ENCODE measurements at regions not wholly inside any gene's neighbourhood (a gene's known extent, or its start where the extent isn't known, plus 50 kb on each side); places are given as distances from the start of the nearest gene placed in this dataset.
"Not testable (repeated sequence)": the region's sequence is repeated elsewhere in the genome, so short reads cannot be mapped to it uniquely, and the experiment has no call there.

GRCh38 chr16:77502448-77502847 lies 67.6 kb upstream of the ADAMTS18 start:
- Histone ChIP-seq H3K79me2 (ENCODE audit: low read length) (no peaks in the 10 kb centered on the region), H3K9me2 (replicated peaks; ENCODE audit: insufficient read depth, low read length) (no peaks in the 10 kb centered on the region), H2AFZ (ENCODE audit: low read length) (no peak overlapping the region), H3K9ac (ENCODE audit: low read length) (no peak overlapping the region), H3K9me3 (replicated peaks; ENCODE audit: insufficient read depth, low read length) (no peaks in the 10 kb centered on the region), H4K20me1 (ENCODE audit: insufficient read depth, low read length) (no peaks in the 10 kb centered on the region), H3K4me1 (ENCODE audit: low read length) (no peaks in the 10 kb centered on the region), H3K27ac (ENCODE audit: low read length) (no peak overlapping the region), H3K36me3 (replicated peaks; ENCODE audit: insufficient read depth, low read length) (no peaks in the 10 kb centered on the region), H3K27me3 (replicated peaks; ENCODE audit: insufficient read depth, low read length) (no peaks in the 10 kb centered on the region), H3K4me2 (ENCODE audit: low read depth, low read length) (no peak overlapping the region), H3K4me3 (ENCODE audit: low read length) (no peak overlapping the region), H3F3A (ENCODE audit: insufficient read depth, low read length) (no peaks in the 10 kb centered on the region)
- no peak for DNase-seq
- no peak for TF ChIP-seq EZH2phosphoT487 (IDR thresholded peaks at IDR 0.05; ENCODE audit: low read length)

- H4K20me1 ChIP-seq (ENCODE audit: insufficient read depth, low read length); H3K9ac ChIP-seq (ENCODE audit: low read length); H3K4me1 ChIP-seq (ENCODE audit: low read length); H3K79me2 ChIP-seq (ENCODE audit: low read length); H3F3A ChIP-seq (ENCODE audit: insufficient read depth, low read length); H3K27me3 ChIP-seq (replicated peaks; ENCODE audit: insufficient read depth, low read length); H3K4me3 ChIP-seq (ENCODE audit: low read length); H3K9me3 ChIP-seq (replicated peaks; ENCODE audit: insufficient read depth, low read length); H2AFZ ChIP-seq (ENCODE audit: low read length); H3K9me2 ChIP-seq (replicated peaks; ENCODE audit: insufficient read depth, low read length); DNase-seq; H3K27ac ChIP-seq (ENCODE audit: low read length); H3K4me2 ChIP-seq (ENCODE audit: low read depth, low read length); H3K36me3 ChIP-seq (replicated peaks; ENCODE audit: insufficient read depth, low read length): not testable (repeated sequence)
Observed at GRCh38 chr16:77506492-77506891, 71.7 kb upstream of the ADAMTS18 start.

GRCh38 chr16:77509051-77509450 lies 74.2 kb upstream of the ADAMTS18 start:
- Histone ChIP-seq H3F3A (ENCODE audit: insufficient read depth, low read length) (no peaks in the 10 kb centered on the region), H3K36me3 (replicated peaks; ENCODE audit: insufficient read depth, low read length) (no peaks in the 10 kb centered on the region), H3K4me1 (ENCODE audit: low read length) (no peaks in the 10 kb centered on the region), H3K4me2 (ENCODE audit: low read depth, low read length) (no peak overlapping the region), H2AFZ (ENCODE audit: low read length) (no peak overlapping the region), H3K9me3 (replicated peaks; ENCODE audit: insufficient read depth, low read length) (no peaks in the 10 kb centered on the region), H4K20me1 (ENCODE audit: insufficient read depth, low read length) (no peaks in the 10 kb centered on the region), H3K27me3 (replicated peaks; ENCODE audit: insufficient read depth, low read length) (no peaks in the 10 kb centered on the region), H3K27ac (ENCODE audit: low read length) (no peak overlapping the region), H3K9me2 (replicated peaks; ENCODE audit: insufficient read depth, low read length) (no peaks in the 10 kb centered on the region), H3K4me3 (ENCODE audit: low read length) (no peak overlapping the region), H3K79me2 (ENCODE audit: low read length) (no peaks in the 10 kb centered on the region), H3K9ac (ENCODE audit: low read length) (no peak overlapping the region)
- no peak for DNase-seq
- TF ChIP-seq CTCF (IDR thresholded peaks at IDR 0.05; ENCODE audit: low read length) (no peak), EZH2phosphoT487 (IDR thresholded peaks at IDR 0.05; ENCODE audit: low read length) (no peak), EZH2 (optimal IDR thresholded peaks at IDR 0.05; ENCODE audit: low read depth, low read length) (no peak)

GRCh38 chr16:77509796-77510195 lies 75.0 kb upstream of the ADAMTS18 start:
- TF ChIP-seq EZH2 (optimal IDR thresholded peaks at IDR 0.05; ENCODE audit: low read depth, low read length) (no peak), EZH2phosphoT487 (IDR thresholded peaks at IDR 0.05; ENCODE audit: low read length) (no peak), CTCF (IDR thresholded peaks at IDR 0.05; ENCODE audit: low read length) (no peak)
- Histone ChIP-seq H4K20me1 (ENCODE audit: insufficient read depth, low read length) (no peaks in the 10 kb centered on the region), H3K4me1 (ENCODE audit: low read length) (no peaks in the 10 kb centered on the region), H3K9ac (ENCODE audit: low read length) (no peak overlapping the region), H3K9me2 (replicated peaks; ENCODE audit: insufficient read depth, low read length) (no peaks in the 10 kb centered on the region), H3K27me3 (replicated peaks; ENCODE audit: insufficient read depth, low read length) (no peaks in the 10 kb centered on the region), H3K36me3 (replicated peaks; ENCODE audit: insufficient read depth, low read length) (no peaks in the 10 kb centered on the region), H3K9me3 (replicated peaks; ENCODE audit: insufficient read depth, low read length) (no peaks in the 10 kb centered on the region), H3K27ac (ENCODE audit: low read length) (no peak overlapping the region), H3F3A (ENCODE audit: insufficient read depth, low read length) (no peaks in the 10 kb centered on the region), H3K4me2 (ENCODE audit: low read depth, low read length) (no peak overlapping the region), H2AFZ (ENCODE audit: low read length) (no peak overlapping the region), H3K79me2 (ENCODE audit: low read length) (no peaks in the 10 kb centered on the region), H3K4me3 (ENCODE audit: low read length) (no peak overlapping the region)
- DNase-seq: no peak
